ENCODE measurements at regions not wholly inside any gene's neighbourhood (a gene's known extent, or its start where the extent isn't known, plus 50 kb on each side); places are given as distances from the start of the nearest gene placed in this dataset.

- ChIA-PET CTCF (no interaction called here), RAD21 (ENCODE audit: low non-redundant PET in 1 of 2, low total read pairs in 2 of 2, uncharacterized antibody in 2 of 2, unreplicated experiment in 2 of 2) (no interaction called here), POLR2A (no interaction called here)
- Histone ChIP-seq H3K4me1 (ENCODE audit: control insufficient read depth in 1 of 2, insufficient read depth in 2 of 2, low read length in 2 of 2) (no peaks in the 10 kb centered on the region), H3K9ac (ENCODE audit: low read length) (no peak overlapping the region), H3K9me3 (ENCODE audit: control insufficient read depth in 1 of 2, insufficient read depth in 1 of 2, low read depth in 1 of 2, low read length in 2 of 2) (no peaks in the 10 kb centered on the region), H3K79me2 (ENCODE audit: insufficient read depth, low read length) (no peaks in the 10 kb centered on the region), H3K9me2 (ENCODE audit: insufficient read depth) (no peaks in the 10 kb centered on the region), H3K4me2 (ENCODE audit: low read length) (no peak overlapping the region), H3K27me3 (ENCODE audit: insufficient read depth, low read length) (no peaks in the 10 kb centered on the region), H3K27ac (ENCODE audit: low read depth, low read length) (no peak overlapping the region), H4K20me1 (ENCODE audit: insufficient read depth) (no peaks in the 10 kb centered on the region), H3K4me3 (replicated peaks in 1 of 2; ENCODE audit: low read depth in 1 of 2, low read length in 2 of 2) (no peak overlapping the region), H2AFZ (ENCODE audit: low read depth, low read length, poor library complexity, severe bottlenecking) (no peak overlapping the region), H3K36me3 (ENCODE audit: control insufficient read depth in 1 of 2, insufficient read depth in 2 of 2, low read length in 2 of 2) (no peaks in the 10 kb centered on the region)
- intact Hi-C loops (cut with micrococcal nuclease): no loop called here
- ATAC-seq (no peak), DNase-seq (ENCODE audit: low read depth, low spot score) (no peak)
- TF ChIP-seq ZFX (IDR thresholded peaks at IDR 0.05): no peak
- no peak for TF ChIP-seq POLR2AphosphoS5 (IDR thresholded peaks at IDR 0.05; ENCODE audit: low read depth, low read length)
- no peak for TF ChIP-seq RAD21 (IDR thresholded peaks at IDR 0.05; ENCODE audit: low read depth)
- no peak for TF ChIP-seq SIN3A (IDR thresholded peaks at IDR 0.05; ENCODE audit: low read depth)
- no TSS peak for BruUV-seq (replicated peaks)
These were observed 76.4 kb upstream of the NHS start for GRCh38 chrX:17298564-17298963.

- ATAC-seq: no peak
- Histone ChIP-seq H3K27ac (ENCODE audit: low read depth, low read length) (no peak overlapping the region), H3K4me2 (ENCODE audit: low read length) (no peak overlapping the region), H3K27me3 (ENCODE audit: insufficient read depth, low read length) (no peaks in the 10 kb centered on the region), H3K36me3 (ENCODE audit: control insufficient read depth in 1 of 2, insufficient read depth in 2 of 2, low read length in 2 of 2) (no peaks in the 10 kb centered on the region), H3K4me1 (ENCODE audit: control insufficient read depth in 1 of 2, insufficient read depth in 2 of 2, low read length in 2 of 2) (no peaks in the 10 kb centered on the region), H3K9ac (ENCODE audit: low read length) (no peak overlapping the region), H3K4me3 (replicated peaks in 1 of 2; ENCODE audit: low read depth in 1 of 2, low read length in 2 of 2) (no peak overlapping the region), H3K9me2 (ENCODE audit: insufficient read depth) (no peaks in the 10 kb centered on the region), H4K20me1 (ENCODE audit: insufficient read depth) (no peaks in the 10 kb centered on the region), H3K9me3 (ENCODE audit: control insufficient read depth in 1 of 2, insufficient read depth in 1 of 2, low read depth in 1 of 2, low read length in 2 of 2) (no peaks in the 10 kb centered on the region), H3K79me2 (ENCODE audit: insufficient read depth, low read length) (no peaks in the 10 kb centered on the region), H2AFZ (ENCODE audit: low read depth, low read length, poor library complexity, severe bottlenecking) (no peak overlapping the region)
- no peak for DNase-seq (ENCODE audit: low read depth, low spot score)
- POLR2A ChIA-PET: no interaction called here
- RAD21 ChIA-PET (ENCODE audit: low non-redundant PET in 1 of 2, low total read pairs in 2 of 2, uncharacterized antibody in 2 of 2, unreplicated experiment in 2 of 2): no interaction called here
- TF ChIP-seq CEBPB (IDR thresholded peaks at IDR 0.05; ENCODE audit: low read depth) (no peak), EGR1 (IDR thresholded peaks at IDR 0.05; ENCODE audit: low read depth) (no peak), CTCF (IDR thresholded peaks at IDR 0.05 in 2 of 3, conservative IDR thresholded peaks at IDR 0.05 in 1 of 3; ENCODE audit: borderline replicate concordance in 1 of 3, insufficient read depth in 1 of 3, low read depth in 2 of 3, low read length in 2 of 3) (no peak)
- intact Hi-C loops (cut with micrococcal nuclease): no loop called here
- CTCF ChIA-PET: no interaction called here
- no TSS peak for BruUV-seq (replicated peaks)
These were observed 75.8 kb upstream of the NHS start for GRCh38 chrX:17299206-17299605.
